OCI-M1 (cell line): ENCODE measurements at regions not wholly inside any gene's neighbourhood (a gene's known extent, or its start where the extent isn't known, plus 50 kb on each side); places are given as distances from the start of the nearest gene placed in this dataset.
A peak's percentile ranks its signal among the peaks of the same experiment; 100 is the strongest.

Experiments used
- DNase-seq: peaks from one replicate; lab custom pipeline; 2025; lab: John Stamatoyannopoulos, UW

DNA sequence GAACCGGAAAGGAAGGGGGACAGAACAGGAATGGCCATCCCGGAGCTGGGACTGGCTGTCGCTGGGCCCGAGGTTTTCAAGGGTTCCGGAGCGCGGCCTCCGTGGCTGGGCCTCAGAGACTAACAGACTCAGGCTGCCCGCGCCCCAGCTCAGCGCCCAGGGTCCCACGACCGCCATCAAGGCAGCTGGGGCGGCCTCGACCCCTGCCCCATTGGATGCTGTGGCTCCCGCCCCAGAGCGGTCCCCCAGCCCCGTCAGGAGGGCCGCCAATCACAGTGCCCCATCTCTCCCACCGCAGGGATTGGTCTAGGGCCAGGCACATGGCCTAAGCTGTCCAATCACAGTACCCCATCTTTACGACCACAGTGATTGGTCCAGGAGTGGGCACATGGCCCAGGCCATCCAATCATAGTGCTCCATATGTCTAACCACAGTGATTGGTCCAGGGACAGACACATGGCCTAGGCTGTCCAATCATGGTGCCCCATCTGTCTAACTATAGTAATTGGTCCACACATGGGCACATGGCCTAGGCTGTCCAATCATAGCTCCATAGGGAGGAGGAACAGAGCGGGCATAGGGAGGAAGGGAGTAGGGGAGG is 105.3 kb upstream of the NKX1-1 start:
- peak; percentile 36 for DNase-seq

- no peak for DNase-seq
These were observed 104.7 kb upstream of the NKX1-1 start for GRCh38 chr4:1510931-1511330.

- no peak for DNase-seq
These were observed 103.1 kb upstream of the NKX1-1 start for GRCh38 chr4:1509366-1509765.

- DNase-seq: no peak
These were observed 102.2 kb upstream of the NKX1-1 start for GRCh38 chr4:1508161-1509160.

- DNase-seq: no peak
These were observed 100.9 kb upstream of the NKX1-1 start for GRCh38 chr4:1506956-1507721.

- DNase-seq: no peak
These were observed 99.5 kb upstream of the NKX1-1 start for GRCh38 chr4:1505511-1506460.

DNA sequence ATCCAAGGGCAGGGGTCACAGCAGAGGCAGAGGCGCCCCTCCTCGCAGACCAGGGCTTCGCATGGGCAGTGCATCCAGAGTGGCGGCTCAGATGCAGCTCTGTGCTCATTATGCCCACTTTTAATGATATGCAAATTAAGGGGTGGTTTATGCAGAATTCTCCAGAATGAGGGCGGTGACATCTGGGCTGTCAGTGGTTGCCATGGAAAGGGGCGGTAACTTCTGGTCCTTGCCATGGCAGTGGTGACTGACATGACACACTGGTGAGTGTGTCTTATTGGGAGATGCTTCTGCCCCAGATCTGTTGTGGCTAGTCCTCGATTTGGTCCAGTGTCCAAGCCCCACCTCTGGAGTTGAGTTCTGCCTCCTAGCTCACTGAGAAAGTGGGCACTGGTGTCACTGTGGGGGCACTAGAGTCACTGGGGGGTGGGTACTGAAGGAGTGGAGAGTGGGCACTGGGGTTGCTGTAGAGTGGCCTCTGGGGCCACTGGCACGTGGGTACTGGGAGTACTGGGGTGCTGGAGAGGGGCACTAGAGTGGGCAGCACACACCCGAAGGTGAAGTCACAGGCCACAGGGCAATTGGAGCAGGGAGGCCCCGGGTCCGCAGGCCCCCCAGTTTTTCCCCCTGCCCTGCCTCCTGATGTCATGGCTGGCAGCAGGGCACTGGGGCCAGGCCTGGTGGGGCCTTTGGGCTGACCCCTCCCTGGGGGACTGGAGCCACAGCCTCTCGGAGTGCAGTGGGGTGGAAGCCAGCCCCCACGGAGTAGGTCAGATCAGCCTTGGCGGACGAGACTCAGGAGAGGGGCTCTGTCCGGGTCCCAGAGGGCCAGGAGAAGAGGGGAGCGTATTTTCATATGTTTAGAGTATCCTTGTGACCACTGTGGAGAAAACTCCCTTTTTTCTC is 98.6 kb upstream of the NKX1-1 start:
- no peak for DNase-seq

GRCh38 chr4:1503583-1504471 is 97.6 kb upstream of the NKX1-1 start:
- DNase-seq: no peak

DNA sequence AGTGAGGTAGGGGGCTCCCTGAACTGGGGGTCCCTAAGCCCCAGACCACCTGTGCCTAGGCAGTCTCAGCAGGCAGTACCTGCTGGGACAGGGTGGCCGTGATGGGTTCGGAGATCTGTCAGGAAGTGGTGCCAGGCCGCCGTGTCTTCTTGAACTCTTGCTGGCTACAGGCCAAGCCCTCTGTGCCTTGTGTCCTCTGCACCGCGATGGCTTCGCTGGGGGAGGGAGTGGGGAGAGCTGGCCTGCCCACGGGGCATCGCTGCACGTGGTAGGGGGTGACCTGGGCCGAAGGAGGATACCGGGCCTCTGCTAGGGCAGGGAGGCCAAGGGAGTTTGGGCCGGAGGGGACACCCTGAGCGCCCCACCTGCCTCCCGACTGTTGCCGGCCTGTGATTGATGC is 96.7 kb upstream of the NKX1-1 start:
- no peak for DNase-seq

GRCh38 chr4:1502501-1502886 is 96.3 kb upstream of the NKX1-1 start:
- no peak for DNase-seq

- no peak for DNase-seq
These were observed 95.7 kb upstream of the NKX1-1 start for GRCh38 chr4:1501754-1502500.

GRCh38 chr4:1500966-1501753 is 94.9 kb upstream of the NKX1-1 start:
- DNase-seq: no peak

- DNase-seq: no peak
These were observed 94.2 kb upstream of the NKX1-1 start for GRCh38 chr4:1500231-1500965.

- no peak for DNase-seq
These were observed 93.2 kb upstream of the NKX1-1 start for GRCh38 chr4:1499465-1499864.

DNA sequence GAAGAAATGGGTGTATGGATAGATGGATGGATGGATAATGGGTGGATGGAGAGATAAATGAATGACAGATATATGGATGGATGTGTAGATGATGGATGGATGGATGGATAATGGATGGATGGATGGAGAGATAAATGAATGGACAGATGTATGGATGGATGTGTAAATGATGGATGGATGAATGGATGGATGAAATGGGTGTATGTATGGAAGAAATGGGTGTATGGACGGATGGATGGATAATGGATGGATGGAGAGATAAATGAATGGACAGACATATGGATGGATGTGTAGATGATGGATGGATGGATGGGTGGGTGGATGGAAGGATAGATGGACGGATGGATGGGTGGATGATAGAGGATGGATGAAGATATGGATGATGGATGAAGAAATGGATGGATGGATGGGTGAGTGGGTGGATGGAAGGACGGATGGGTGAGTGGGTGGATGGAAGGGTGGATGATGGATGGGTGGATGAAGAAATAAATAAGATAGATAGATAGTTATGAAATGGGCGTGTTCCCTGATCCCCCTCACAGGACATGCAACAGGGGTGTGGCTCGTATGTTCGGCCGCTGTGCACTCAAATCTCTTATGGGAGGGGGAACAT is 91.1 kb upstream of the NKX1-1 start:
- no peak for DNase-seq

GRCh38 chr4:1496116-1496642 is 89.9 kb upstream of the NKX1-1 start:
- DNase-seq: no peak
